Mammary epithelial cell (primary cell): ENCODE measurements at regions not wholly inside any gene's neighbourhood (a gene's known extent, or its start where the extent isn't known, plus 50 kb on each side); places are given as distances from the start of the nearest gene placed in this dataset.

ENCODE experiments used
- EZH2 ChIP-seq: IDR thresholded peaks from 2 replicates; pipeline ENCODE4 v1.6.1; 2012; ENCODE audit warnings: low read length, inconsistent platforms, borderline replicate concordance
- TF ChIP-seq, protein P1 (sequence below), 2 donors: IDR thresholded peaks in 1 of 2; conservative IDR thresholded peaks in 1 of 2; 2 replicates each; pipeline ENCODE4 v1.5.1; 2011 to 2012; ENCODE audit warnings: inconsistent platforms in 2 of 2, low read length in 2 of 2, mild to moderate bottlenecking in 2 of 2, control low read depth in 1 of 2, low read depth in 1 of 2; ENCODE audit not compliant: insufficient read depth in 1 of 2; ENCODE audit errors: extremely low read depth in 1 of 2

DNA sequence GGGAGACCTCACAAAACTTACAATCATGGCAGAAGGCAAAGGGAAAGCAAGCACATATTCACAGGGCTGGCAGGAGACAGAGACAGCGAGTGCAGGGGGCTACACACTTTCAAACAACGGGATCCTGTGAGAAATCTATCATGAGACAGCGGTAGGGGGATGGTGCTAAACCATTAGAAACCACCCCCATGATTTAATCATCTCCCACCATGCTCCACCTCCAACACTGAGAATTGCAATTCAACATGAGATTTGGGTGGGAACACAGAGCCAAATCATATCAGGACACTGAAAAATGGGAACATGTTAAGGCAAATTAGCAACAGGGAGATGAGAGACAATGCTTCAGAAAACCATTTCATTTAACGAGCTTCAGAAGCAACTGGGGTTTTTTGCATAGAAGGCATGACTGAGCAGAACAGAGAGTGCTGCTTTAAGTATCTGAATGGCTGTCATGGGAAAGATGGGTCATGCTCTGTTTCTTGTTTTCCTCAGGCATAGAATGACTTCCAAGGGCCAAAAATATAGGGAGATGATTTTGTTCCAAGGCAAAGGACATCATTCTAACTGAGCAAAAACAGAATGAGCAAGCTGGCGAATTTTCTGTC is 100.8 kb upstream of the MAP2 start:
- TF ChIP-seq, protein P1, sequence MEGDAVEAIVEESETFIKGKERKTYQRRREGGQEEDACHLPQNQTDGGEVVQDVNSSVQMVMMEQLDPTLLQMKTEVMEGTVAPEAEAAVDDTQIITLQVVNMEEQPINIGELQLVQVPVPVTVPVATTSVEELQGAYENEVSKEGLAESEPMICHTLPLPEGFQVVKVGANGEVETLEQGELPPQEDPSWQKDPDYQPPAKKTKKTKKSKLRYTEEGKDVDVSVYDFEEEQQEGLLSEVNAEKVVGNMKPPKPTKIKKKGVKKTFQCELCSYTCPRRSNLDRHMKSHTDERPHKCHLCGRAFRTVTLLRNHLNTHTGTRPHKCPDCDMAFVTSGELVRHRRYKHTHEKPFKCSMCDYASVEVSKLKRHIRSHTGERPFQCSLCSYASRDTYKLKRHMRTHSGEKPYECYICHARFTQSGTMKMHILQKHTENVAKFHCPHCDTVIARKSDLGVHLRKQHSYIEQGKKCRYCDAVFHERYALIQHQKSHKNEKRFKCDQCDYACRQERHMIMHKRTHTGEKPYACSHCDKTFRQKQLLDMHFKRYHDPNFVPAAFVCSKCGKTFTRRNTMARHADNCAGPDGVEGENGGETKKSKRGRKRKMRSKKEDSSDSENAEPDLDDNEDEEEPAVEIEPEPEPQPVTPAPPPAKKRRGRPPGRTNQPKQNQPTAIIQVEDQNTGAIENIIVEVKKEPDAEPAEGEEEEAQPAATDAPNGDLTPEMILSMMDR (conservative IDR thresholded peaks at IDR 0.05 in 1 of 2, IDR thresholded peaks at IDR 0.05 in 1 of 2; ENCODE audit: extremely low read depth in 1 of 2, insufficient read depth in 1 of 2, low read depth in 1 of 2, low read length in 2 of 2), result no peak
- no peak for TF ChIP-seq EZH2
